CD4-positive, alpha-beta T cell treated with Interleukin-4 for 1 hour (primary cell): ENCODE measurements at regions not wholly inside any gene's neighbourhood (a gene's known extent, or its start where the extent isn't known, plus 50 kb on each side); places are given as distances from the start of the nearest gene placed in this dataset.
"Not testable (repeated sequence)": the region's sequence is repeated elsewhere in the genome, so short reads cannot be mapped to it uniquely, and the experiment has no call there.

Experiments
- DNase-seq, 2 donors: peaks; one replicate each; pipeline ENCODE4 v3.0.0-alpha.2; 2020 to 2022

GRCh38 chr2:67717692-67718091, 320.6 kb downstream of the ETAA1 start:
- DNase-seq = no peak

- no peak for DNase-seq
These were observed 322.2 kb downstream of the ETAA1 start for GRCh38 chr2:67719351-67719750.

GRCh38 chr2:67721516-67721915, 324.4 kb downstream of the ETAA1 start:
- no peak for DNase-seq

- no peak for DNase-seq
These were observed 327.1 kb downstream of the ETAA1 start for GRCh38 chr2:67724261-67724660.

- no peak for DNase-seq
These were observed 328.6 kb downstream of the ETAA1 start for GRCh38 chr2:67725731-67726130.

- DNase-seq = no peak
These were observed 329.3 kb downstream of the ETAA1 start for GRCh38 chr2:67726416-67726815.

GRCh38 chr2:67727131-67727530, 330.0 kb downstream of the ETAA1 start:
- DNase-seq = no peak

- no peak for DNase-seq
These were observed 330.5 kb downstream of the ETAA1 start for GRCh38 chr2:67727623-67728022.

- no peak for DNase-seq
These were observed 332.3 kb downstream of the ETAA1 start for GRCh38 chr2:67729474-67729873.

- no peak for DNase-seq
These were observed 329.3 kb downstream of the C1D start for GRCh38 chr2:67733517-67733916.

- no peak for DNase-seq
These were observed 310.6 kb downstream of the C1D start for GRCh38 chr2:67752199-67752598.

- DNase-seq = no peak
These were observed 309.8 kb downstream of the C1D start for GRCh38 chr2:67752969-67753368.

GRCh38 chr2:67755156-67755882, 307.5 kb downstream of the C1D start:
- no peak for DNase-seq

GRCh38 chr2:67760995-67761394, 301.8 kb downstream of the C1D start:
- DNase-seq = no peak

GRCh38 chr2:67771380-67771779, 291.4 kb downstream of the C1D start:
- DNase-seq = no peak

- DNase-seq = no peak
These were observed 290.3 kb downstream of the C1D start for GRCh38 chr2:67772216-67773170.

GRCh38 chr2:67773851-67774250, 289.0 kb downstream of the C1D start:
- no peak for DNase-seq

GRCh38 chr2:67776276-67776675, 286.5 kb downstream of the C1D start:
- no peak for DNase-seq

- DNase-seq = no peak
These were observed 285.8 kb downstream of the C1D start for GRCh38 chr2:67777010-67777409.

- DNase-seq = no peak
These were observed 284.9 kb downstream of the C1D start for GRCh38 chr2:67777836-67778429.

- DNase-seq = not testable (repeated sequence)
These were observed 282.0 kb downstream of the C1D start for GRCh38 chr2:67780841-67781240.

- DNase-seq = no peak
These were observed 280.4 kb downstream of the C1D start for GRCh38 chr2:67782443-67782842.

GRCh38 chr2:67783026-67783425, 279.8 kb downstream of the C1D start:
- no peak for DNase-seq

GRCh38 chr2:67790622-67791021, 272.2 kb downstream of the C1D start:
- DNase-seq = no peak
